C1 segment of cervical spinal cord (tissue), 14 donors: ENCODE measurements at regions not wholly inside any gene's neighbourhood (a gene's known extent, or its start where the extent isn't known, plus 50 kb on each side); places are given as distances from the start of the nearest gene placed in this dataset.
"Not testable (repeated sequence)": the region's sequence is repeated elsewhere in the genome, so short reads cannot be mapped to it uniquely, and the experiment has no call there.

Source experiments
- DNase-seq, 14 donors: peaks; one replicate each; lab custom pipeline; 2025; lab: John Stamatoyannopoulos, UW

DNA sequence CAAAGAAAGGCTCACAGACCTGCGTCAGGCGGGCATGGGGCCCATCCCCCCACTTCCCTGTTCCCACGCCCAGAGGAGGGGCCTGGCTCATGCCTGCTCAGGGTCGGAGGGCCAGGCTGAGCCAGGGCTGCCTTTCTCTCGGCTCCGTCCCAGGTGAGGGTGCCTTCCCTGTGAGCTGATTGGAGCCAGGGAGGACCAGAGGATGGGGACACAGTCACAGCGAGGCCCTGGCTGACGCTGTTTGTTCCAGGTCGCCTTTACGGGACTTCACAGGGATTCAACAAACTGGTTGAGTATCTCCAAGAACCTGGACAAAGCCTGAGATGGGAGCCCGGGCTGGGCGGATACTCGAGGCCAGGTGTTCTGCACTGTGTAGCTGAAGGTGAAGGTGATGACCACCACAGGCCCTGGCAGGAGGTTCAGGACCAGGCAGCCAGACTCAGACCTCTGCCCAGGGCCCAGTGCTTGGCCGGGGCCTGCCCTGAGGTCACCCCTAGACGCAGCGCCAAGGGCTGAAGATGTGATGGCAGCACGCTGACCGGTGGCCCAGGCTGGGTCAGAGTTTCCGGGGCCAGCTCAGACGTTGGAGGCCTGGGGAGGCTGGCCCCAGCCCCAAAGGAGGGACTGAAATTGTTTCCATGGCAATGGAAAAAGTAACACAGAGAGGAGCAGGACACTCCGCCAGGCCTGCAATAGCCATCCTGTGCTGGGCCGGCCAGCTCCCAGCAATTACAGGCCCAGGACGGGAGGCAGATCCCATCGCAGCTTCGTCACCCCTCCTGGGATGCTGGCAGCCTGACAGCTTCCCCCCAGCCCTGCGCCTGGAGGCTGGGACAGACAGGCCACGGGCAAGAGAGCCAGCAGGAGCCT, 65.3 kb upstream of the ADAMTS2 start:
- DNase-seq, result no peak

DNA sequence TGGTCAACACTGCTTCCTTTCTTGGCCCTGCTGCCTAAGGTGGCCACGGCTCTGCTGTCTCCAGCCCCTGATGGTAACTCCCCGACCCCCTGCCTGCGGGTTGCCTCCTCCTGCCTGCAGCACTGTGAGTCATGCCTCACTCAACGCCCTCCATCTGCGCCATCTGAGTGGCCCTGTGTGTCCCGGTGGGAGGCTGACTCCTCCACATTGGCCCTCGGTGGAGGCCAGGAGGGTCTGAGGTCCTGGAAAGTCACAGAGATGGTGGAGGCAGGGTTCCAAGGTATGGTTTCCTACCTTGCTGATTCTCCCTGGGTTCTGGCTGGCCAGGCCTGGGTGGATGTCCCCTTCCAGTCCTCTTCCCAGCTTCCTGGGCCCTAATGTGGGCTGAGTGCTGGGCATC, 64.5 kb upstream of the ADAMTS2 start:
- no peak for DNase-seq

DNA sequence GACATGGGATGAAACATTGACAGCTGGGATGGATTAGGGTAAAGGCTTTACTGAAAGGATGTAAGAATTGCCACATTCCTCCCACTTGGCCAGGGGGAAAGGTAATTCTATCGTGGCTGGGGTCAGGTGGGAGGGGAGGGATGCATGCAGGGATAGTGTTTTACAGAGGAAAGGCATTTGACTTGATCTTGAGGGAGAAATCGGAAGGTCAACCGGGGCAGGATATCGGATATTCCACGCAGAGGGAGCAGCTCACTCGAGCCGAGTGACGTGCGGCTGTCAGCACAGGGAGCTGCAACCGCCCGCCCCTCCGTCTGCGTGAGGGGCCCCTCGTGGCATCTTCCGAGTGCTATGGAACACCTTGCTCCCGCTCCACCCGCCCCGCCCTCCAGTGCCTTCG, 63.4 kb upstream of the ADAMTS2 start:
- DNase-seq, result no peak

DNA sequence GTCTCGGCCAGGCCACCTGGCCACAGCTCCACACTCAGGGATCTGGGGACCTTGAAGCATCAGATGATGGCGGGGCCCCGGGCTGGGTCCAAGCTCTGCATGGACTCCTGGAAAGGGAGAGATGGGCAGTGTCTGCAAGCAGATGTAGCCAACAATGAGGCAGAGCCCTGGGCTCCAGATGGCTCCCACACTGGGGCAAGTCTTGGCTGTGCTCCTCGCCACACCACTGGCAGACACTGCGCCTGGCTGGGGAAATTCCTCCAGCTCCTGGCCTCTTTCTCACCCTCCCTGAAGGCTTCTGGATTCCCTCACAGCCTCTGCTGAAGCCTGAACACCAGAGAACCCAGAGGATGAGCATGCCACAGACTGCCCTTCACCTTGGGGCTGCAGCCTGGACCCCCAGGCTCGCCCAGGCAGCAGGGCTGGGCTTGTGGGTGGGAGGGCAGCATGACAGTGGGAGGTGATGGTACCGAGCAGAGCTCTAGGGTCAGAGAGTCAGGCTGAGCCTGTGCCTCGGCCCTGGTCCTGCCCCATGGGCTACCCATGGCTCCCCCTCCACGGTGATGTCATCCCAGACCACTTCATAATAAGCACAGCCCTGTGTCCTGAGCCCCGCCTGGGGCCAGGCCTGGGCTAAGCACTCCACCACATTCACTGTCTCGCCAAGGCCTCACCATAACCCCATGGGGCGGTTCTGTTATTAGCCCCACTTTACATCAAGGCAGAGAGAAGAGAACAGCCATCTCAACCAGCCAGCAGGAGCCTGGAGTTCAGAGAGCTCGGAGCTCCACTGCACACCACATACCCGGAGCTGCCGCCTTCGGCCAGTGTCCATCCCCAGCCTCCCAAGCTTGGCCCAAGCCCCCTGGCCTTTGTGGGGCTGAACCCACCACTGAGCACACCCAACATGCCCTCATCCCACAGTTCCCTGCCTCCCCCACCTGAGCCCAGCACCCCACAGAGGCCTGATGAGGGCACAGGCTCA, 62.2 kb upstream of the ADAMTS2 start:
- no peak for DNase-seq

DNA sequence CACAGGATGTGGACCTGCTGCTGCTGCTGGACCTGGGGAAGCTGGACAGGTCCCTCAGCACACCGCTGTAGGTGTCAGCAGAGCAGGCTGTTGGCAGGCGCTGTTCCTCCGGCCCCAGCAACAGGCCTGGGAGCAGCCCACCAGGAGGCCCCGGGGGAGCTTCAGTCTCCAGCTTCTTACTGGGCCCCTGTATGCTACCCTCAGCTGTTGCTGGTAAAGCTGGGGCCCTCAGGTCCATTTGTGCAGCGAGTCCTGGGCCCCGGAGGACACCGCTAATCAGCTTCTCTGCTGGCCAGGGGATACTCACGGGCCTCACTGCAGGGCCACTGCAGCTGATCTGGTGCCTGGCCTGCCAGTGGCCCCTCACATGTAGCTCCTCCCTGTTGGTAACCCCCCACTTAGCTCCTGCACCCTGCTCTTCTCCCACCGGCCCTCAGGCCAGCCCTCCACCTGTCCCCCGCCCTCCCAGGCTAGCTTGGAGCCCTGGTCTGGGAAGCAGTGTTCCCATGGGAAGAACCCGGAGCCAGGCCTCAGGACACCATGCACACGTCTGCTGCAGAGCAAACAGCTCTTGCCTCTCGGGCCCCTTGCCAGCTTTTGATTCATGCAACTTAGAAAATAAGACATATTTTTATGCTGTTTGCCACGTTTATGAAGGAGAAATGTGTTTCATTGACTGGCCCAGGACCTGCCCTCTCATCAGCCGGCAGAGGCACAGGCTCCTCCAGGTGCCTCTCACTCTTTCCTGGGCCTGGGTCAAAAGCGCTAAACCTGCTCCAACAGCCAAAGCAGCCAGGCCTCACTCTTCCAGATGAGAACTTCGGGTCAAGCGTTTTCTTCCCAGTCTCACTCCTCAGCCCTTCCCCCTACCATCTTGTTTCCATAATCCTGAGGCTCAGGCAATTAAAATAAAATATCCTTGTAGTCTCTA, 61.0 kb upstream of the ADAMTS2 start:
- DNase-seq, result no peak

DNA sequence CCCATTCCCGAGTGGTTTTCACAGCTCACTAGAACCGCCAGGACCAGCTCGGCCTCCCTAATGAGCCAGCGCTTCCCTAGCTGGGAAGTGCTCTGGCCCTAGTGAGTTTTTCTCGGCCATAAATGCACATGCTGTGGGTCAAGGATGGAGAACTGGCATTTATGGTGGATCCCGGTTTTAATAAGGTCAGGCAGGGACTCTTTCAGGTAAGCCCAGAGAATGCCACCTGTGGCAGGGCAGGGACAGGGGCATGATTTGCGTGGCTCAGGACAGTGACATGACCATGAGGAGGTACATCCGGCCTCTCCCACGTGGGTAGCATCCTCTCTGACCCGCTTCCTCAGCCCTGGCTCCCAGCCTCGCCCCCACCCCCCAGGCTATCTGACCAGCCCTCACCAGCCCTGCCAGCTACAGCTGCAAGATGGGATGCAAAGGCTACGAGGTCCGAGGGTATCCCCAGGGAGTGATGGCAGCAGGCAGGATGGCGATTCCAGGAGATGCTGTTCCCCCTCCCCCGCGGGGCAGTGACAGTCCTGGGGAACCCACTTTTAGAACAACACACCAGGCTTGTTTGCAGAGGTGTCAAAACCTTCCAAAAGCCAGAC, 60.3 kb upstream of the ADAMTS2 start:
- DNase-seq, result no peak

DNA sequence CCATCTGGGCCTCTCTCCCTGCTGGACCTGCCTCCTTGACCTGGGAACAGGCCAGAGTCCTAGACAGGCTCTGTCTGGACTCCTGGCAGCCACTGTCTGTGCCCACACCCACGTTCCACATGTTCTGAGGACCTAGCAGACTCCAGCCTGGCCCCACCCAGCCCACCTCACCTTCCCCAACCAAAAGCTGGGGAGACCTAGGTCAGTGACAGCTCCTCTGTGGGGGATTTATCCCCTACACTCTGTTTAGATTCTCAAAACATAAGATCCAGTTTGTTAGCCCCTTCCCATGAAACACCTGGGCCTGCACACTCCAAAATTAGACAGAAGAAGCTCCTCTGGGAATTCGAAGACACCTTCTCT, 59.8 kb upstream of the ADAMTS2 start:
- DNase-seq, result no peak

DNA sequence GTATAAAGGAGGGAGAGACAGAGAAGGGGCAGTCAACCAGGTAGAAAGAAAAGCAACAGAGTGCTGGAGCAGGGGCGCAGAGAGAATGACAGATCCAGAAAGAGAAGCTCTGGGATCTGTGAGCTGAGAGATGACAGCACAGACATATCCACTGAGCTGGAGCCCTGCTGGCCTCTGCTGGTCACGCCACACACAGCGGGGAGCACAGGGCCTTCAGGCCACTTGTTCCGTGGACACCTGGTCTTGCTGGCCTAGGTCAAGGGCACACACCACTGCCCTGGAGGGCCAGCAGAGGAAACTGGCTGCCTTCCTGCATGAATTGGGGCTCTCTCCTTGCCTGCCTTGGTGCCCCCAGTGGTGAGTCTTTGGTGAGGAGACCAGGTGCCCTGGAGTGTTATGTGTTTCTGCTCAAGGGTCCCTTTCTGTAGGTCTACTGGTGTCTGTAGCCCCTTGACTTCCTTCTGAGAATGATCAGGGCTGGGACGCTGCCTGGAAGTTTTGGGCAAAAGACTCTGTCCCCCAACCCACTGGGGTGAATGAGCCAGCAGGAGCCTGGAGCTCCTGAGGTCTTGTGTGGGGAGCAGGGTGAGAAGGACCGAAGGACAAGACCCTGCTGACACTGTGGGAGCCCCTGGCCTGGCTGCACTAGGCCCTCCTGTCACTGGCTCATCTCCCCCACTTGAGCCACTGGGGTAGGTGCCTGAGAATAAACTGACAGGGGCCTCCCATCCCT, 59.2 kb upstream of the ADAMTS2 start:
- DNase-seq, result no peak

DNA sequence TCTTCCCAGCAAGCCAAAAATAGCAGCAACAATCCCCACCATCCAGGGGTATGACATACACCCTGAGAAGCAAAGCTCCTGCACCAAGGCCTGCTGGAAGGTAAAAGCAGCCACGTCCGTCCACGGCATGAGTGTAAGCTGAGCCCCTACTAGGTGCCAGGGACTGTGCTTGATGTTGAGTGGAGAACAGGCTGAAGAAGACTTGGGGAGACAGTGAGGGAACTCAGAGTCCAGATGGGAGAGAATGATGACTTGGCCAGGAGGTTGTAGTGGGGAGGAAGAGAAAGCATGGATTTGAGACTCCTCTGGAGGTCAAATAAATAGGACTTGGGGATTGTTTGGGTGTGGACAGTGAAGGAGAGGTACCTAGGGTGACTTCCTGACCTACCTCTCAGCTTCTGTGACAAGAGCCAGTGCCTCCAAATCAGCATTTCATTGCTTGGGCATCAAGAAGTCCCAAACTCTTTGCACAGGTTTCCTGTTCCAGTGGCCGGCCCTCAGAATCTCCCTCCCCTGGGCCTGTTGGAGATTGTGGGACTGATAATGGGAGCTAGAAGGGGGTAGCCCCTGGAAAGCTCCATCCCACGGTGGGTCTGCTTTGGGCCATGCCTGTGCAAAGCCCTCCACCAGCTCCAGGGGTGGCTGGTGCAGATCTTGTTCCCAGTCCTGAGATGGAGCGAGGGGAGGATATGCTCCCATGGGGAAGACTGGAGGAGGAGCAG, 58.3 kb upstream of the ADAMTS2 start:
- no peak for DNase-seq

DNA sequence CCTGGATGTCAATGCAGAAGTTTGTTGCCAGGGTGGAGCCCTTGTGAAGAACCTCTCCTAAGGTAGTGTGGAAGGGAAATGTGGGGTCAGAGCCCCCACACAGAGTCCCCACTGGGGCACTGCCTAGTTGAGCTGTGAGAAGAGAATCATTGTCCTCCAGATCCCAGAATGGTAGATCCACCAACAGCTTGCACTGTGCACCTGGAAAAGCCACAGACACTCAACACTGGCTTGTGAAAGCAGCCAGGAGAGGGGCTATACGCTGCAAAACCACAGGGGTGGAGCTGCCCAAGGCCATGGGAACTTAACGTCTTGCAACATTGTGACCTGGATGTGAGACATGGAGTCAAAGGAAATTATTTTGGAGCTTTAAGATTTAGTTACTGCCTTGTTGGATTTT, 55.2 kb upstream of the ADAMTS2 start:
- DNase-seq, result not testable (repeated sequence)

DNA sequence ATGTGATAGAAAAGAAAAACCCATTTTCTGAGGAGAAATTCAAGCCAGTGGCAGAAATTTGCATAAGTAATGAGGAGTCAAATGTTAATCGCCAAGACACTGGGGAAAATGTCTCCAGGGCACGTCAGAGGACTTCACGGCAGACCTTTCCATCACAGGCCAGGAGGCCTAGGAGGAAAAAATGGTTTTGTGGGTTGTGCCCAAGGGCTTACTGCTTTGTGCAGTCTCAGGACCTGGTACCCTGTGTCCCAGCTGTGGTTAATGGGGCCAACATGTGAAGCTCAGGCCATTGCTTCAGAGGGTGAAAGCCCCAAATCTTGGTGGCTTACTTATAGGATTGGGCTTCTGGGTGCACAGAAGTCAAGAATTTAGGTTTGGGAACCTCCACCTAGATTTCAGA, 54.8 kb upstream of the ADAMTS2 start:
- no peak for DNase-seq

DNA sequence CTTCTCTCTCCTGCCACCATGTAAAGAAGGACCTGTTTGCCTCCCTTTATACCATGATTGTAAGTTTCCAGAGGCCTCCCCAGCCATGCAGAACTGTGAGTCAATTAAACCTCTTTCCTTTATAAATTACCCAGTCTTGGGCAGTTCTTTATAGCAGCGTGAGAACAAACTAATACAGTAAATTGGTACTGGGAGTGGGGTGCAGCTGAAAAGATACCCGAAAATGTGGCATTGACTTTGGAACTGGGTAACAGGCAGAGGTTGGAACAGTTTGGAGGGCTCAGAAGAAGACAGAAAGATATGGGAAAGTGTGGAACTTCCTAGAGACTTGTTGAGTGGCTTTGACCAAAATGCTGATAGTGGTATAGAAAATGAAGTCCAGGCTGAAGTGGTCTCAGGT, 54.1 kb upstream of the ADAMTS2 start:
- not testable (repeated sequence) for DNase-seq

DNA sequence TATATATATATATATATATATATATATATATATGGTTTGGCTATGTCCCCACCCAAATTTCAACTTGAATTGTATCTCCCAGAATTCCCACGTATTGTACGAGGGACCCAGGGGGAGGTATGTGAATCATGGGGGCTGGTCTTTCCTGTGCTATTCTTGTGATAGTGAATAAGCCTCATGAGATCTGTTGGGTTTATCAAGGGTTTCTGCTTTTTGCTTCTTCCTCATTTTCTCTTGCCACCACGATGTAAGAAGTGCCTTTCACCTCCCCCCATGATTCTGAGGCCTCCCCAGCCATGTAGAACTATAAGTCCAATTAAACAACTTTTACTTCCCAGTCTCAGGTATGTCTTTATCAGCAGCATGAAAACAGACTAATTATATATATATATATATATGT, 52.3 kb upstream of the ADAMTS2 start:
- no peak for DNase-seq
